Lung (tissue), 11 donors: ENCODE measurements at regions not wholly inside any gene's neighbourhood (a gene's known extent, or its start where the extent isn't known, plus 50 kb on each side); places are given as distances from the start of the nearest gene placed in this dataset.

Experiments used
- ATAC-seq: fragments of 200-7000 bp; cut with Tn5 transposase; one replicate; pipeline ENCODE4 v1.9.1; 2020; ENCODE audit warnings: moderate number of reproducible peaks; ENCODE audit not compliant: insufficient read depth, low FRiP score
- DNase-seq, 3 donors: peaks; one replicate each; pipeline ENCODE4 v3.0.0-alpha.2; 2013 to 2017
- H3K27ac ChIP-seq, 2 donors: one replicate each; pipeline ENCODE4 v1.5.1; 2013; ENCODE audit warnings: mild to moderate bottlenecking in 2 of 2, moderate library complexity in 2 of 2, control low read depth in 1 of 2, inconsistent platforms in 1 of 2, low read depth in 1 of 2, low read length in 1 of 2
- H3K27me3 ChIP-seq, 3 donors: one replicate each; pipeline ENCODE4 v1.5.1; 2013; ENCODE audit warnings: low read length in 2 of 3; ENCODE audit not compliant: control insufficient read depth in 3 of 3, insufficient read depth in 3 of 3
- H3K36me3 ChIP-seq, 4 donors: one replicate each; pipeline ENCODE4 v1.5.1; 2013; ENCODE audit warnings: low read length in 4 of 4, mild to moderate bottlenecking in 1 of 4, moderate library complexity in 1 of 4; ENCODE audit not compliant: control insufficient read depth in 4 of 4, insufficient read depth in 4 of 4
- H3K4me1 ChIP-seq, 5 donors: one replicate each; pipeline ENCODE4 v1.5.1; 2013; ENCODE audit warnings: low read length in 5 of 5, mild to moderate bottlenecking in 2 of 5, moderate library complexity in 1 of 5; ENCODE audit not compliant: control insufficient read depth in 5 of 5, insufficient read depth in 5 of 5
- H3K4me3 ChIP-seq: one replicate; pipeline ENCODE4 v1.5.1; 2013; ENCODE audit warnings: mild to moderate bottlenecking, control low read depth, moderate library complexity
- H3K9ac ChIP-seq, 2 donors: one replicate each; pipeline ENCODE4 v1.5.1; 2013; ENCODE audit warnings: low read length in 2 of 2, control low read depth in 1 of 2; ENCODE audit not compliant: insufficient read depth in 1 of 2
- H3K9me3 ChIP-seq, 4 donors: one replicate each; pipeline ENCODE4 v1.5.1; 2013; ENCODE audit warnings: low read length in 3 of 4, mild to moderate bottlenecking in 1 of 4, moderate library complexity in 1 of 4; ENCODE audit not compliant: control insufficient read depth in 4 of 4, insufficient read depth in 3 of 4
- WGBS, 2 donors: extraction: QIAGEN DNeasy Blood & Tissue Kit; methylation state at CpG; one replicate each; pipeline ENCODE4 v1.1.7; 2013; 5-methylcytosine and 5-hydroxymethylcytosine counted together
- TF ChIP-seq, protein P1 (sequence below): IDR thresholded peaks from 2 replicates; pipeline ENCODE4 v1.5.1; 2012; ENCODE audit warnings: mild to moderate bottlenecking; ENCODE audit errors: control extremely low read depth, extremely low read depth
- donor health status: control.
- donor health status: control.
- donor health status: Bipolar disorder and iron deficiency.
- donor health status: healthy.
- donor health status: DM: yes; HTN: yes; CAD: no.

DNA sequence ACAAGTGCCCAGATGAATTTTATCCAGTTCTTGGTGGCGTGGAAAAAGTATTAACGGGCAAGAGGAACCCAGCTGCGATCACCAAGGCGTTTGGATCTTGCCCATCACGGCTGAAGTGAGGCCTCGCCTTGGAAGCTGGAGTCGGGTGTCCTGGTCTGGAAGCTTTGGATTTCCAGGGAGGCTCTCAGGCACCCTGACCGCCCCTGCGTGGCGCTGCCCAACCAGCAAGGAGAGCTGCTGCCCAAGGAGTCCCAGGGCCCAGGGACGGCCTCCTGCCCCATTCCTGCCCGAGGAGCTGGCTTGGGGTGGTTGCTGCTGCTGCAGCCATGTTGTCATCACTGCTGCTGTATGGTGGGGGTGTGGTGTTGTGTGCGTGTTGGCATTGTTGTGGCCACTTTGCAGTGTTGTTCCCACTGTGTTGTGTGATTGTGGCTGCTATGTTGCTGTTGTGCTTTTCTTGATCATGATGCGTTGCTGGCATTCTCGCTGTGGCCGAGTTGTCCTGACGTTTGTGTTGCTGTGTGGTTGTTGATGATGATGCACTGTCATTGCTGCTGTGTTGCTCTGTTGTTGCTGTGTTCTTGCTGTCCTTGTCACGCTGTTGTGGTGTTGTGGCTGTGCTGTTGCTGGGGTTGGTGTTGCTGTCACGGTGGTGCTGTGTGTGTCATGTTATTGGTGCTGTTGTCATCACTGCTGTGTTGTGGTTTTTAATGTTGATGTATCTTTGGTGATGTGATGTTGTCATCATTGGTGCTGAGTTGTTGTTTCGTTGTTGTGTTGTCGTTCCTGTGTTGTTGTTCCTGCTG, 318.8 kb downstream of the C16orf95 start:
- 85 to 93% methylated on average over 21 of the region's 21 CpGs for WGBS, 2 donors
- Histone ChIP-seq H3K9me3 (peaks cover 0 to 9% (median 0%) of the 10 kb centered on the region in 4 donors), H3K27me3 (peaks cover 4 to 33% (median 20%) of the 10 kb centered on the region in 3 donors), H3K9ac (no peak overlapping the region), H3K27ac (no peak overlapping the region), H3K36me3 (no peaks in the 10 kb centered on the region), H3K4me1 (peaks cover 0 to 9% (median 2%) of the 10 kb centered on the region in 5 donors), H3K4me3 (no peak overlapping the region)
- ATAC-seq (no peak), DNase-seq (no peak)
- TF ChIP-seq, protein P1, sequence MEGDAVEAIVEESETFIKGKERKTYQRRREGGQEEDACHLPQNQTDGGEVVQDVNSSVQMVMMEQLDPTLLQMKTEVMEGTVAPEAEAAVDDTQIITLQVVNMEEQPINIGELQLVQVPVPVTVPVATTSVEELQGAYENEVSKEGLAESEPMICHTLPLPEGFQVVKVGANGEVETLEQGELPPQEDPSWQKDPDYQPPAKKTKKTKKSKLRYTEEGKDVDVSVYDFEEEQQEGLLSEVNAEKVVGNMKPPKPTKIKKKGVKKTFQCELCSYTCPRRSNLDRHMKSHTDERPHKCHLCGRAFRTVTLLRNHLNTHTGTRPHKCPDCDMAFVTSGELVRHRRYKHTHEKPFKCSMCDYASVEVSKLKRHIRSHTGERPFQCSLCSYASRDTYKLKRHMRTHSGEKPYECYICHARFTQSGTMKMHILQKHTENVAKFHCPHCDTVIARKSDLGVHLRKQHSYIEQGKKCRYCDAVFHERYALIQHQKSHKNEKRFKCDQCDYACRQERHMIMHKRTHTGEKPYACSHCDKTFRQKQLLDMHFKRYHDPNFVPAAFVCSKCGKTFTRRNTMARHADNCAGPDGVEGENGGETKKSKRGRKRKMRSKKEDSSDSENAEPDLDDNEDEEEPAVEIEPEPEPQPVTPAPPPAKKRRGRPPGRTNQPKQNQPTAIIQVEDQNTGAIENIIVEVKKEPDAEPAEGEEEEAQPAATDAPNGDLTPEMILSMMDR: no peak

DNA sequence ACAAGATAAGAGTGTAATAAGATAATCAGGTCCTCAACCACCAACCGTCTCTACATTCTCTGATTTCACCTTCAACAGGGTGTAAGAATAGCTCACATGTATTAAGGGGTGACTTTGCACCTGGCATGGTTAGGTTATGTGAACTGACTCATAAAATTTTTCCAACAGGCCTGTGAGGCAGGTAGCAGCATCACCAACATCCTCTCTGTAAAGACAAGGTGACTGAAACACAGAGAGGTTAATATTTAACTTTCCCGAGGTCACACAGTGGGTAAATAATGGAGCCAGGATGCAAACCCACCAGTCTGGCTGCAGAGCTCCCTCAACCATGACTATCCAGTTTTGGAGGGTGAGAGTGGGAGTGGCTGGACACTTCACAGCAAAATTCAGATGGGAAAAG, 317.2 kb downstream of the C16orf95 start:
- ATAC-seq (no peak), DNase-seq (no peak)
- Histone ChIP-seq H3K27ac (no peak overlapping the region), H3K4me1 (peaks cover 0 to 3% (median 0%) of the 10 kb centered on the region in 5 donors), H3K36me3 (no peaks in the 10 kb centered on the region), H3K4me3 (no peak overlapping the region), H3K27me3 (peaks cover 0 to 25% (median 11%) of the 10 kb centered on the region in 3 donors), H3K9ac (no peak overlapping the region), H3K9me3 (peaks cover 0 to 11% (median 1%) of the 10 kb centered on the region in 4 donors)
- WGBS, 2 donors: 56 to 77% methylated on average over 2 of the region's 2 CpGs
- TF ChIP-seq, protein P1: no peak

DNA sequence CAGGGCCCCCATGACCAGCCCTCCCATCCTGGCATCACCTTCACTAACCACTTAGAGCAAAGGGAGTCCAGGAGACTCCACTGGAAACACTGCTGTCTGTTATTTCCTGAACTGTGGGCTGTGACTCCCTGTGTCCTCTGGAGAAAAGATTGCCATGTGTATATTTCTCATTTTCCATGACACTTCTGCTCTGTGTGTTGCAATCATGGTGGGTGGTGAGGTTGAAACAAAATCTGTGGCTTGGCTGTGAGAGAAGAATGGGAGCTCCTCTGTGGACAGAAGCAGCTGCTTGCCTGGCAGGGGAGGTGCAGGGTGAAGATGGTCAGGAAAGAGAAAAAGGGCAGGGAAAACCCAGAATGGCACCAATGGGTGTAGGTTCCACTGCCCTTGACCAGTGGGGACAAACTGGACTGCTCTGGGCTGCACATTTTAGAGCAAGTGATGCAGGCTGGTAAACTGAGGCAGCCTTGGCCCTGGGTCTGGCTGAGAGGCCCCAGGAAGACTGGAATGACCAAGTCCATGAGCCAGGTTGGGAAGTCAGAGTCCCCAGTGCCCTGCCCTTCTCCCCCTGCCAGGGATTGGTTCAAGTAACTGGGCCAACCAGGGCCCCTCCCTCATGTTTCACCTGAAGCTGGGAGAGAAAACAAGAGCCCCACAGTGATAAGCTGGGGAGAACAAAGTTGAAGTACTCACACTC, 314.3 kb downstream of the C16orf95 start:
- Histone ChIP-seq H3K4me3 (no peak overlapping the region), H3K4me1 (no peaks in the 10 kb centered on the region), H3K36me3 (no peaks in the 10 kb centered on the region), H3K9me3 (peaks cover 0 to 16% (median 1%) of the 10 kb centered on the region in 4 donors), H3K27me3 (peaks cover 0 to 5% (median 0%) of the 10 kb centered on the region in 3 donors), H3K27ac (no peak overlapping the region), H3K9ac (no peak overlapping the region)
- no peak for ATAC-seq
- peak in 2 of 3 donors; percentile 31 to 34 for DNase-seq
- TF ChIP-seq, protein P1: no peak
